OCI-LY1 (cell line): ENCODE measurements at regions not wholly inside any gene's neighbourhood (a gene's known extent, or its start where the extent isn't known, plus 50 kb on each side); places are given as distances from the start of the nearest gene placed in this dataset.

ENCODE experiments used
- H2AFZ ChIP-seq: fragments of 200-600 bp; sonication (generic), shearing (Covaris generic); 2 replicates; pipeline ENCODE4 v1.6.0; 2014; ENCODE audit warnings: antibody characterized with exemption, mild to moderate bottlenecking, low read length
- H3F3A ChIP-seq: fragments of 200-600 bp; sonication (generic), shearing (Covaris generic); 2 replicates; pipeline ENCODE4 v1.6.0; 2014; ENCODE audit warnings: mild to moderate bottlenecking, antibody characterized with exemption, low read length, moderate library complexity; ENCODE audit not compliant: insufficient read depth
- H3K27ac ChIP-seq: fragments of 200-600 bp; sonication (generic); 2 replicates; pipeline ENCODE4 v1.5.1; 2014; ENCODE audit warnings: low read length, mixed run types, mild to moderate bottlenecking, low read depth; ENCODE audit not compliant: poor library complexity, severe bottlenecking
- H3K27me3 ChIP-seq: fragments of 200-600 bp; sonication (generic); 2 replicates; pipeline ENCODE4 v1.6.0; 2014; ENCODE audit warnings: antibody characterized with exemption, mild to moderate bottlenecking, low read length, moderate library complexity; ENCODE audit not compliant: insufficient read depth
- H3K36me3 ChIP-seq: fragments of 200-600 bp; sonication (generic); 2 replicates; pipeline ENCODE4 v1.6.1; 2014; ENCODE audit warnings: mild to moderate bottlenecking, antibody characterized with exemption, low read length, moderate library complexity, mixed read lengths; ENCODE audit not compliant: insufficient read depth
- H3K4me1 ChIP-seq: fragments of 200-600 bp; sonication (generic); 2 replicates; pipeline ENCODE4 v1.5.1; 2014; ENCODE audit warnings: mild to moderate bottlenecking, low read length, moderate library complexity; ENCODE audit not compliant: insufficient read depth, severe bottlenecking
- H3K4me2 ChIP-seq: fragments of 200-600 bp; sonication (generic), shearing (Covaris generic); 2 replicates; pipeline ENCODE4 v1.6.1; 2014; ENCODE audit warnings: low read length
- H3K4me3 ChIP-seq: fragments of 200-600 bp; sonication (generic); 2 replicates; pipeline ENCODE4 v1.5.1; 2014; ENCODE audit warnings: low read length, low read depth, mild to moderate bottlenecking, mixed read lengths; ENCODE audit not compliant: poor library complexity, severe bottlenecking
- H3K79me2 ChIP-seq: fragments of 200-600 bp; shearing (Covaris generic); 2 replicates; pipeline ENCODE4 v1.6.1; 2016; ENCODE audit warnings: mixed run types, low read length, mixed read lengths; ENCODE audit not compliant: insufficient read depth
- H3K9ac ChIP-seq: fragments of 200-600 bp; sonication (generic), shearing (Covaris generic); 2 replicates; pipeline ENCODE4 v1.6.1; 2014; ENCODE audit warnings: mild to moderate bottlenecking, low read length, mixed read lengths
- H3K9me2 ChIP-seq: fragments of 200-600 bp; sonication (generic), shearing (Covaris generic); 2 replicates; pipeline ENCODE4 v1.6.1; 2014; ENCODE audit warnings: low read depth, mild to moderate bottlenecking, low read length, mixed read lengths
- H3K9me3 ChIP-seq: fragments of 200-600 bp; shearing (Covaris generic); 2 replicates; pipeline ENCODE4 v1.6.1; 2014; ENCODE audit warnings: low read length, mixed read lengths
- H4K20me1 ChIP-seq: fragments of 200-600 bp; sonication (generic), shearing (Covaris generic); 2 replicates; pipeline ENCODE4 v1.6.0; 2016; ENCODE audit warnings: mild to moderate bottlenecking, low read length; ENCODE audit not compliant: insufficient read depth
- CTCF ChIP-seq: fragments of 200-600 bp; sonication (generic), shearing (Covaris generic); IDR thresholded peaks from 2 replicates; pipeline ENCODE4 v1.5.1; 2017; ENCODE audit warnings: mild to moderate bottlenecking, antibody characterized with exemption, low read length, moderate library complexity, mixed read lengths
- EZH2 ChIP-seq: fragments of 200-600 bp; sonication (generic), shearing (Covaris generic); IDR thresholded peaks from 2 replicates; pipeline ENCODE4 v1.8.0; 2017; ENCODE audit warnings: borderline replicate concordance, mixed run types, mild to moderate bottlenecking, antibody characterized with exemption, low read length, moderate library complexity, mixed read lengths

DNA sequence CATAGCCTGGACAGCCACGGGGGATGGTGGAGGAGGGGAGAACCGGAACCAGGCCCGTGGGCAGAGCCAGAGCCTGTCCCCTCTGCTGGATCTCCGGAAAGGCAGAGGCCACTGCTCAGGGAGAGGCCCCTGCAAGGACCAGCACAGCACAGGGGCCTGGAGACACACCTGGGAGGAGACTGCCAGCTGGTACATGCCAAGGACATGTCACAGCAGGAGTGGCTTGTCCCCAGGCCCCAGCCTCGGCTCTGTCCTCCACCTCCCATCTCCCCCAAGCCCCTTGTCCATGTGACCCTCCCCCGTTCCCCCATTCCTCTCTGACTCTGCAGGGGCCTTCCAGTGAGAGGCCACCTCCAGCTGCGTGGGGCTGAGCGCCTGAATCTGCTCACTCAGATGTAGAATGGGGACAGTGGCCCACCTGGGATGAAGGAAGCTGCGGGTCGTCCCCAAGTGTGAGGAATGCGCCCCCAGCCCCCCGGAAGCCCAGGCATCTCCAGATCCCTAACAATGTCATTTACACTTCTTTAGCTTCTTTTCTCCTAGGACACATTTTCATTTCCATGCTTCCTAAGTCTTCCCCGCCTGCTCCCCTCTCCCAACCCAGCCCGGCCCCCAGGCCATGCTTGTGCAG is 349.6 kb upstream of the IRX2 start:
- no peaks in the 10 kb centered on the region for H3K4me1 ChIP-seq
- H3K79me2 ChIP-seq = no peaks in the 10 kb centered on the region
- TF ChIP-seq CTCF (no peak), EZH2 (no peak)
- no peaks in the 10 kb centered on the region for H3K9me3 ChIP-seq
- H3K9me2 ChIP-seq = no peaks in the 10 kb centered on the region
- no peaks in the 10 kb centered on the region for H3K36me3 ChIP-seq
- no peaks in the 10 kb centered on the region for H3F3A ChIP-seq
- H3K9ac ChIP-seq = no peak overlapping the region
- H3K4me2 ChIP-seq = no peak overlapping the region
- no peak overlapping the region for H3K27ac ChIP-seq
- no peaks in the 10 kb centered on the region for H4K20me1 ChIP-seq
- H2AFZ ChIP-seq = no peak overlapping the region
- H3K27me3 ChIP-seq = no peaks in the 10 kb centered on the region
- H3K4me3 ChIP-seq = no peak overlapping the region

DNA sequence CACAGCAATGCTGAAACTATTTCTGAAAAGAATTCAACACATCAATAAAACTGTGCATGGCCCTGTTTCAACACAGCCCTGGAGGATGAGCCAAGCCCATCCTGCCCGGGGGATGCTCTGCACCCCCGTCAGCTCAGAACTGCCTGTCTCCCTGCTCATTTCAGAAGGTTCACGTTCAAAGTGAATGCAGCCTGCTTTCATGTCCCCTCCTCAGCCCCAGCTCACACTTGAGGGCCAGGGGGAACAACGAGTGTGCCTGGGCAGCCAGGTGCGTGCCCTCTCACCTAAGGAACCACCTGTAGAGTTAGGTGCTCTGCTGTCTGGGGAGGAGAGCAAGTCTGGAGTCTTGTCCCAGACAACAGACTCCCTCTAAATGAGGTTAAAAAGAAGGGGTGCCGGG is 348.5 kb upstream of the IRX2 start:
- no peaks in the 10 kb centered on the region for H3K9me3 ChIP-seq
- H3K4me3 ChIP-seq = no peak overlapping the region
- no peak overlapping the region for H3K4me2 ChIP-seq
- H2AFZ ChIP-seq = no peak overlapping the region
- H3K79me2 ChIP-seq = no peaks in the 10 kb centered on the region
- no peaks in the 10 kb centered on the region for H3K36me3 ChIP-seq
- no peaks in the 10 kb centered on the region for H4K20me1 ChIP-seq
- H3K27ac ChIP-seq = no peak overlapping the region
- H3K4me1 ChIP-seq = no peaks in the 10 kb centered on the region
- H3F3A ChIP-seq = no peaks in the 10 kb centered on the region
- TF ChIP-seq CTCF (no peak), EZH2 (no peak)
- no peaks in the 10 kb centered on the region for H3K9me2 ChIP-seq
- H3K9ac ChIP-seq = no peak overlapping the region
- H3K27me3 ChIP-seq = no peaks in the 10 kb centered on the region

DNA sequence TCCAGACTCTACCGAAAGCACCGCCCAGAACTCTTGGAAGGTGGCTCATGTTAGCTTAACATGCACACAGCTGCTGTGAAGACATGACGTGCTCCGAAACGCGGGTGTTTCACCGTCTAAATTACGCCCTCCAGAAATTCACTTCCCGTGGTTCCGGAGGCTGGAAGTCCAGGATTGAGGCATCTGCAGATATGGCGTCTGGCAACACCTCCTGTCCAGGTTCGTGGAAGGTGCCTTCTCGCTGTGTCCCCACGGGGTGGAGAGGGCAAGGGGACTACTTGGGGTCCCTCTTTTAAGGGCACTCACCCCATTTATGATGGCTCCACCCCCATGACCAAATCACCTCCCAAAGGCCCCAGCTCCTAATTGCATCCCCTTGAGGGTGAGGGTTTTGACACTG is 348.0 kb upstream of the IRX2 start:
- no peaks in the 10 kb centered on the region for H4K20me1 ChIP-seq
- no peak overlapping the region for H3K27ac ChIP-seq
- no peaks in the 10 kb centered on the region for H3K36me3 ChIP-seq
- no peak overlapping the region for H3K4me2 ChIP-seq
- no peak overlapping the region for H3K9ac ChIP-seq
- TF ChIP-seq CTCF = no peak
- TF ChIP-seq EZH2 = no peak
- no peak overlapping the region for H2AFZ ChIP-seq
- no peaks in the 10 kb centered on the region for H3K4me1 ChIP-seq
- H3K9me3 ChIP-seq = no peaks in the 10 kb centered on the region
- no peak overlapping the region for H3K4me3 ChIP-seq
- no peaks in the 10 kb centered on the region for H3K79me2 ChIP-seq
- H3F3A ChIP-seq = no peaks in the 10 kb centered on the region
- no peaks in the 10 kb centered on the region for H3K9me2 ChIP-seq
- no peaks in the 10 kb centered on the region for H3K27me3 ChIP-seq
